SK-MEL-5 (cell line): ENCODE measurements at regions not wholly inside any gene's neighbourhood (a gene's known extent, or its start where the extent isn't known, plus 50 kb on each side); places are given as distances from the start of the nearest gene placed in this dataset.

Experiments used
- DNase-seq: peaks from one replicate; pipeline ENCODE4 v3.0.0-alpha.2; 2016; ENCODE audit warnings: low read depth, low spot score
- in situ Hi-C: cut with HindIII; loops from 2 replicates; pipeline ENCODE4 v1.10.0; 2016; ENCODE audit warnings: low sequenced_read_pairs, high pct_unique_total_duplicates, low pct_unique_long_range_greater_than_20kb

GRCh38 chr17:5714993-5715392, 130.7 kb upstream of the NLRP1 start:
- in situ Hi-C loops: no loop called here
- no peak for DNase-seq

- in situ Hi-C loops: no loop called here
- DNase-seq: no peak
These were observed 131.2 kb upstream of the NLRP1 start for GRCh38 chr17:5715478-5715877.

- in situ Hi-C loops: no loop called here
- no peak for DNase-seq
These were observed 134.4 kb upstream of the NLRP1 start for GRCh38 chr17:5718726-5719125.

- no peak for DNase-seq
- in situ Hi-C loops: no loop called here
These were observed 135.7 kb upstream of the NLRP1 start for GRCh38 chr17:5719976-5720375.

- in situ Hi-C loops: no loop called here
- no peak for DNase-seq
These were observed 146.1 kb upstream of the NLRP1 start for GRCh38 chr17:5730373-5730772.

GRCh38 chr17:5740937-5741336, 156.6 kb upstream of the NLRP1 start:
- in situ Hi-C loops: no loop called here
- DNase-seq: no peak

- in situ Hi-C loops: no loop called here
- no peak for DNase-seq
These were observed 157.5 kb upstream of the NLRP1 start for GRCh38 chr17:5741810-5742209.

GRCh38 chr17:5745111-5745813, 161.0 kb upstream of the NLRP1 start:
- DNase-seq: no peak
- in situ Hi-C loops: no loop called here

GRCh38 chr17:5747276-5747675, 163.0 kb upstream of the NLRP1 start:
- DNase-seq: no peak
- in situ Hi-C loops: no loop called here

- in situ Hi-C loops: no loop called here
- DNase-seq: no peak
These were observed 163.7 kb upstream of the NLRP1 start for GRCh38 chr17:5747964-5748363.

- in situ Hi-C loops: no loop called here
- DNase-seq: no peak
These were observed 169.1 kb upstream of the NLRP1 start for GRCh38 chr17:5753421-5753820.

- in situ Hi-C loops: no loop called here
- DNase-seq: no peak
These were observed 173.1 kb upstream of the NLRP1 start for GRCh38 chr17:5757314-5757907.

- peak; percentile 73 for DNase-seq
- in situ Hi-C loops: no loop called here
These were observed 174.3 kb upstream of the NLRP1 start for GRCh38 chr17:5758651-5759050.

GRCh38 chr17:5759501-5759925, 175.2 kb upstream of the NLRP1 start:
- in situ Hi-C loops: no loop called here
- no peak for DNase-seq

GRCh38 chr17:5762191-5762590, 177.9 kb upstream of the NLRP1 start:
- in situ Hi-C loops: no loop called here
- no peak for DNase-seq

GRCh38 chr17:5763595-5764306, 179.4 kb upstream of the NLRP1 start:
- in situ Hi-C loops: no loop called here
- DNase-seq: no peak

GRCh38 chr17:5769593-5770354, 185.5 kb upstream of the NLRP1 start:
- in situ Hi-C loops: no loop called here
- DNase-seq: no peak
